ENCODE measurements at regions not wholly inside any gene's neighbourhood (a gene's known extent, or its start where the extent isn't known, plus 50 kb on each side); places are given as distances from the start of the nearest gene placed in this dataset.

DNA sequence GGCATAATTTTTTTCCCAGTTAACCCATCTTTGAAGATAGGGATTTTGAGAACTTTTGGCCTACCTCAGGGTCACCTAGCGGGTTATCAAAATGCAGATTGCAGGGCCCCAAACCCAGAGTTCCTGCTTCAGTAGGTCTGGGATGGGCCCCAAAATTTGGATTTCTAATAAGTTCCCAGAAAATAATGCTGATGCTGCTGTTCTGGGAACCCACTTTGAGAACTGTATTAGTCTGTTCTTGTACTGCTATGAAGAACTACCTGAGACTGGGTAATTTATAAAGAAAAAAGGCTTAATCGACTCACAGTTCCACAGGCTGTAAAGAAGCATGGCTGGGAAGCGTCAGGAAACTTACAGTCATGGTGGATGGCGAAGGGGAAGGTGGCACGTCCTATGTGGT is 182.2 kb upstream of the DMRT1 start:
- ATAC-seq: no peak
- intact Hi-C loops (cut with DNase I, micrococcal nuclease): no loop called here
- no peak overlapping the region for H3K4me3 ChIP-seq

DNA sequence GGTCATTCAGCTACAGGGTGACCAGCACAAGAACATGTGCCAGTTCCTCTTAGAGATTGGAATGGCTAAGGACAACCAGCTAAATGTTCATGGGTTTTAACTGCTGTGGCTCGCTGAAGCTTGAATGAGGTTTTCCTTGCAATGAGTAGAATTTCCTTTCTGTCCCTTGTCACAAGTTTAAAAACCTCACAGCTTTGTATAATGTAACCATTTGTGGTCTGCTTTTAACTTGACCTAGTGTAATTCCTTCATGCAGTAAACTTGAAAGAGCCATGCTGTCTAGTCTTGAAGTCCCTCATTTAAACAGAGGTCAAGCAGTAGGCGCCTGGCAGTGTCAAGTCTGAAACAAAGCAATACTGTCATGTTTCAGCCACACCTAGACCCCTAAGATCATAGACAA is 181.3 kb upstream of the DMRT1 start:
- ATAC-seq (no peak), DNase-seq (no peak)
- TF ChIP-seq, protein P1, sequence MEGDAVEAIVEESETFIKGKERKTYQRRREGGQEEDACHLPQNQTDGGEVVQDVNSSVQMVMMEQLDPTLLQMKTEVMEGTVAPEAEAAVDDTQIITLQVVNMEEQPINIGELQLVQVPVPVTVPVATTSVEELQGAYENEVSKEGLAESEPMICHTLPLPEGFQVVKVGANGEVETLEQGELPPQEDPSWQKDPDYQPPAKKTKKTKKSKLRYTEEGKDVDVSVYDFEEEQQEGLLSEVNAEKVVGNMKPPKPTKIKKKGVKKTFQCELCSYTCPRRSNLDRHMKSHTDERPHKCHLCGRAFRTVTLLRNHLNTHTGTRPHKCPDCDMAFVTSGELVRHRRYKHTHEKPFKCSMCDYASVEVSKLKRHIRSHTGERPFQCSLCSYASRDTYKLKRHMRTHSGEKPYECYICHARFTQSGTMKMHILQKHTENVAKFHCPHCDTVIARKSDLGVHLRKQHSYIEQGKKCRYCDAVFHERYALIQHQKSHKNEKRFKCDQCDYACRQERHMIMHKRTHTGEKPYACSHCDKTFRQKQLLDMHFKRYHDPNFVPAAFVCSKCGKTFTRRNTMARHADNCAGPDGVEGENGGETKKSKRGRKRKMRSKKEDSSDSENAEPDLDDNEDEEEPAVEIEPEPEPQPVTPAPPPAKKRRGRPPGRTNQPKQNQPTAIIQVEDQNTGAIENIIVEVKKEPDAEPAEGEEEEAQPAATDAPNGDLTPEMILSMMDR (IDR thresholded peaks at IDR 0.05): no peak
- no peak overlapping the region for H3K4me3 ChIP-seq
- no peaks in the 10 kb centered on the region for H3K4me1 ChIP-seq (ENCODE audit: low read depth)
- intact Hi-C loops (cut with DNase I, micrococcal nuclease): no loop called here
- H3K9me3 ChIP-seq: no peaks in the 10 kb centered on the region
- no peaks in the 10 kb centered on the region for H3K36me3 ChIP-seq (ENCODE audit: low read depth)

More for the DNA sequence above, 182.2 kb upstream of the DMRT1 start:
- no peak for DNase-seq
- TF ChIP-seq, protein P1 (IDR thresholded peaks at IDR 0.05): no peak
- H3K36me3 ChIP-seq (ENCODE audit: low read depth): no peaks in the 10 kb centered on the region
- no peaks in the 10 kb centered on the region for H3K9me3 ChIP-seq
- H3K4me1 ChIP-seq (ENCODE audit: low read depth): no peaks in the 10 kb centered on the region

GRCh38 chr9:663541-663940 is 178.0 kb upstream of the DMRT1 start:
- H3K4me1 ChIP-seq (ENCODE audit: low read depth): no peaks in the 10 kb centered on the region
- intact Hi-C loops (cut with DNase I, micrococcal nuclease): no loop called here
- ATAC-seq (no peak), DNase-seq (no peak)
- H3K36me3 ChIP-seq (ENCODE audit: low read depth): no peaks in the 10 kb centered on the region
- no peaks in the 10 kb centered on the region for H3K9me3 ChIP-seq
- no peak overlapping the region for H3K4me3 ChIP-seq
- TF ChIP-seq, protein P1 (IDR thresholded peaks at IDR 0.05): no peak

GRCh38 chr9:665296-665695 is 176.2 kb upstream of the DMRT1 start:
- H3K4me3 ChIP-seq: no peak overlapping the region
- DNase-seq: no peak
- intact Hi-C loops (cut with DNase I, micrococcal nuclease): no loop called here
- TF ChIP-seq, protein P1 (IDR thresholded peaks at IDR 0.05): no peak
- peaks cover 8% of the 10 kb centered on the region for H3K9me3 ChIP-seq
- H3K36me3 ChIP-seq (ENCODE audit: low read depth): no peaks in the 10 kb centered on the region
- no peaks in the 10 kb centered on the region for H3K4me1 ChIP-seq (ENCODE audit: low read depth)
- ATAC-seq: no peak

GRCh38 chr9:671997-672396 is 169.5 kb upstream of the DMRT1 start:
- TF ChIP-seq, protein P1 (IDR thresholded peaks at IDR 0.05): no peak
- H3K4me1 ChIP-seq (ENCODE audit: low read depth): no peaks in the 10 kb centered on the region
- DNase-seq (no peak), ATAC-seq (no peak)
- H3K4me3 ChIP-seq: no peak overlapping the region
- intact Hi-C loops (cut with DNase I, micrococcal nuclease): no loop called here
- peaks cover 8% of the 10 kb centered on the region for H3K9me3 ChIP-seq
- H3K36me3 ChIP-seq (ENCODE audit: low read depth): no peaks in the 10 kb centered on the region

DNA sequence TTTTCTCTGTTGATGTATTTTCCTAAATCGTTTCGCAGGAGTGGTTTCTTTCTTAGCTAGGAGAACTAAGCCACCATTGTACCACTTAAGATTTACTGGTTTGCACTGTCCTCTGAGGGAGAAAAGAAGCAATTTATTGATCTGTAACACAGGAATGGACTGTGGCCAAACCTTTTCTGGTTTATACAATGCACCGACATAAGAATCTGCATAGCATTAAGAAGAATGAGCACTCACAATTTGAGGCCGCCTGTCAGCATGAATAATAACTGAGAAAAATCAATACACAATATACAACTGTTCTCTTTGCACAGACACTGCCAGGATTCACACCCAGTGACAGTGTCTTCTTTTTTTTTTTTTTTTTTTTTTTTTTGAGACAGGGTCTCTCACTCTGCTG is 168.6 kb upstream of the DMRT1 start:
- no peak for ATAC-seq
- intact Hi-C loops (cut with DNase I, micrococcal nuclease): no loop called here
- TF ChIP-seq, protein P1 (IDR thresholded peaks at IDR 0.05): no peak
- no peak for DNase-seq
- no peak overlapping the region for H3K4me3 ChIP-seq
- no peaks in the 10 kb centered on the region for H3K4me1 ChIP-seq (ENCODE audit: low read depth)
- H3K9me3 ChIP-seq: peaks cover 8% of the 10 kb centered on the region
- no peaks in the 10 kb centered on the region for H3K36me3 ChIP-seq (ENCODE audit: low read depth)
